ENCODE measurements at regions not wholly inside any gene's neighbourhood (a gene's known extent, or its start where the extent isn't known, plus 50 kb on each side); places are given as distances from the start of the nearest gene placed in this dataset.
"Not testable (repeated sequence)": the region's sequence is repeated elsewhere in the genome, so short reads cannot be mapped to it uniquely, and the experiment has no call there.

- DNase-seq (ENCODE audit: low read depth), result no peak
Observed at GRCh38 chr2:122326471-122326870, 571.0 kb downstream of the TSN start.

- no peak for DNase-seq (ENCODE audit: low read depth)
Observed at GRCh38 chr2:122328816-122329215, 573.4 kb downstream of the TSN start.

- no peak for DNase-seq (ENCODE audit: low read depth)
Observed at GRCh38 chr2:122329278-122329677, 573.8 kb downstream of the TSN start.

GRCh38 chr2:122333932-122334331 is 578.5 kb downstream of the TSN start:
- no peak for DNase-seq (ENCODE audit: low read depth)

GRCh38 chr2:122338000-122338399 is 582.5 kb downstream of the TSN start:
- no peak for DNase-seq (ENCODE audit: low read depth)

- DNase-seq (ENCODE audit: low read depth), result no peak
Observed at GRCh38 chr2:122340246-122340645, 584.8 kb downstream of the TSN start.

- no peak for DNase-seq (ENCODE audit: low read depth)
Observed at GRCh38 chr2:122341007-122341406, 585.6 kb downstream of the TSN start.

- not testable (repeated sequence) for DNase-seq (ENCODE audit: low read depth)
Observed at GRCh38 chr2:122352151-122352550, 596.7 kb downstream of the TSN start.

- DNase-seq (ENCODE audit: low read depth), result no peak
Observed at GRCh38 chr2:122357998-122358397, 602.5 kb downstream of the TSN start.

GRCh38 chr2:122358729-122359128 is 603.3 kb downstream of the TSN start:
- no peak for DNase-seq (ENCODE audit: low read depth)

GRCh38 chr2:122363885-122364284 is 608.4 kb downstream of the TSN start:
- no peak for DNase-seq (ENCODE audit: low read depth)

GRCh38 chr2:122366427-122366826 is 611.0 kb downstream of the TSN start:
- no peak for DNase-seq (ENCODE audit: low read depth)

- DNase-seq (ENCODE audit: low read depth), result no peak
Observed at GRCh38 chr2:122366969-122367645, 611.7 kb downstream of the TSN start.

- DNase-seq (ENCODE audit: low read depth), result no peak
Observed at GRCh38 chr2:122367646-122368010, 612.2 kb downstream of the TSN start.

GRCh38 chr2:122368576-122369243 is 613.3 kb downstream of the TSN start:
- no peak for DNase-seq (ENCODE audit: low read depth)

GRCh38 chr2:122378521-122378920 is 623.1 kb downstream of the TSN start:
- no peak for DNase-seq (ENCODE audit: low read depth)

GRCh38 chr2:122384768-122385333 is 629.4 kb downstream of the TSN start:
- no peak for DNase-seq (ENCODE audit: low read depth)

- no peak for DNase-seq (ENCODE audit: low read depth)
Observed at GRCh38 chr2:122388208-122388607, 632.8 kb downstream of the TSN start.

- DNase-seq (ENCODE audit: low read depth), result no peak
Observed at GRCh38 chr2:122389694-122390093, 634.2 kb downstream of the TSN start.

GRCh38 chr2:122390406-122390805 is 635.0 kb downstream of the TSN start:
- no peak for DNase-seq (ENCODE audit: low read depth)

- DNase-seq (ENCODE audit: low read depth), result no peak
Observed at GRCh38 chr2:122391726-122392125, 636.3 kb downstream of the TSN start.

- no peak for DNase-seq (ENCODE audit: low read depth)
Observed at GRCh38 chr2:122395687-122396086, 640.2 kb downstream of the TSN start.

- DNase-seq (ENCODE audit: low read depth), result no peak
Observed at GRCh38 chr2:122411231-122411630, 655.8 kb downstream of the TSN start.

GRCh38 chr2:122412360-122412759 is 656.9 kb downstream of the TSN start:
- DNase-seq (ENCODE audit: low read depth), result no peak
